HepG2 (cell line): ENCODE measurements at regions not wholly inside any gene's neighbourhood (a gene's known extent, or its start where the extent isn't known, plus 50 kb on each side); places are given as distances from the start of the nearest gene placed in this dataset.

Experiments used
- ATF4 ChIP-seq, 2 experiments: fragments of 450-650 bp in 1 of 2; sonication (generic) in 1 of 2; formaldehyde crosslinking; IDR thresholded peaks; 2 replicates each; pipeline versions ENCODE4 v1.5.0 to v1.8.0; 2020 to 2022; ENCODE audit warnings: mild to moderate bottlenecking in 1 of 2, missing genetic modification reagents in 1 of 2
- CTCF ChIP-seq: sonication (generic); formaldehyde crosslinking; IDR thresholded peaks from 2 replicates; pipeline ENCODE4 v1.5.0; 2020; ENCODE audit warnings: mild to moderate bottlenecking, missing genetic modification reagents, moderate library complexity
- HINFP ChIP-seq: sonication (generic); formaldehyde crosslinking; IDR thresholded peaks from 2 replicates; pipeline ENCODE4 v1.4.0; 2020; ENCODE audit warnings: low read depth, mild to moderate bottlenecking, missing genetic modification reagents
- JUNB ChIP-seq: sonication (generic); formaldehyde crosslinking; IDR thresholded peaks from 2 replicates; pipeline ENCODE4 v1.8.0; 2022; ENCODE audit warnings: missing genetic modification reagents, mild to moderate bottlenecking, borderline replicate concordance
- MIER2 ChIP-seq: IDR thresholded peaks from 2 replicates; pipeline ENCODE4 v1.6.1; 2016; ENCODE audit warnings: missing biosample characterization, missing genetic modification reagents
- RBM39 ChIP-seq: fragments of 200-400 bp; formaldehyde crosslinking; IDR thresholded peaks from one replicate; pipeline ENCODE4 v1.6.1; 2018; ENCODE audit warnings: antibody characterized with exemption, mild to moderate bottlenecking, low read depth, low read length; ENCODE audit not compliant: poor library complexity, severe bottlenecking
- SP1 ChIP-seq, 2 experiments: fragments of 450-650 bp in 1 of 2; sonication (generic) in 1 of 2; formaldehyde crosslinking in 1 of 2; IDR thresholded peaks; 2 replicates each; pipeline versions ENCODE4 v1.4.0 to v1.6.1; 2016 to 2020; ENCODE audit warnings: missing genetic modification reagents in 1 of 2
- STAT6 ChIP-seq: sonication (generic); formaldehyde crosslinking; IDR thresholded peaks from 2 replicates; pipeline ENCODE4 v1.4.0; 2020; ENCODE audit warnings: missing genetic modification reagents, mild to moderate bottlenecking, borderline replicate concordance
- ZFP37 ChIP-seq: sonication (generic); formaldehyde crosslinking; IDR thresholded peaks from 2 replicates; pipeline ENCODE4 v1.4.0; 2020; ENCODE audit warnings: missing genetic modification reagents, borderline replicate concordance
- ZNF17 ChIP-seq: sonication (generic); formaldehyde crosslinking; IDR thresholded peaks from 2 replicates; pipeline ENCODE4 v1.5.0; 2020; ENCODE audit warnings: mild to moderate bottlenecking, missing genetic modification reagents
- ZNF615 ChIP-seq: sonication (generic); formaldehyde crosslinking; IDR thresholded peaks from 2 replicates; pipeline ENCODE4 v1.5.0; 2020; ENCODE audit warnings: mild to moderate bottlenecking, missing genetic modification reagents, borderline replicate concordance
- ZZZ3 ChIP-seq: sonication (generic); formaldehyde crosslinking; IDR thresholded peaks from 2 replicates; pipeline ENCODE4 v1.4.0; 2020; ENCODE audit warnings: missing genetic modification reagents, mild to moderate bottlenecking, borderline replicate concordance

GRCh38 chr4:31106419-31106818, 386.2 kb downstream of the PCDH7 start:
- TF ChIP-seq ZNF615 (CRISPR knock-in tag) (no peak), CTCF (CRISPR knock-in tag) (no peak), HINFP (CRISPR knock-in tag) (no peak), ATF4 (CRISPR knock-in tag; IDR thresholded peaks at IDR 0.05) (no peak), ZNF17 (CRISPR knock-in tag) (no peak), ZZZ3 (CRISPR knock-in tag) (no peak), MIER2 (no peak), ZFP37 (no peak), JUNB (CRISPR knock-in tag) (no peak), RBM39 (no peak), STAT6 (CRISPR knock-in tag) (no peak), SP1 (IDR thresholded peaks at IDR 0.05) (no peak), SP1 (CRISPR knock-in tag; IDR thresholded peaks at IDR 0.05) (no peak)
